Left ventricle myocardium inferior (tissue), 1 donor: ENCODE measurements at regions not wholly inside any gene's neighbourhood (a gene's known extent, or its start where the extent isn't known, plus 50 kb on each side); places are given as distances from the start of the nearest gene placed in this dataset.

Experiments used
- DNase-seq: peaks from one replicate; pipeline ENCODE4 v3.0.0-alpha.2; 2020
- H3K27ac ChIP-seq: fragments of 200-600 bp; replicated peaks from 2 replicates; pipeline ENCODE4 v1.8.0; 2021
- H3K27me3 ChIP-seq: fragments of 200-600 bp; 2 replicates; pipeline ENCODE4 v1.8.0; 2021; ENCODE audit warnings: low read depth
- H3K36me3 ChIP-seq: fragments of 200-600 bp; 2 replicates; pipeline ENCODE4 v1.8.0; 2021
- H3K4me1 ChIP-seq: fragments of 200-600 bp; 2 replicates; pipeline ENCODE4 v1.8.0; 2021
- H3K4me3 ChIP-seq: fragments of 200-600 bp; 2 replicates; pipeline ENCODE4 v1.8.0; 2021; ENCODE audit warnings: mild to moderate bottlenecking, moderate library complexity
- H3K9me3 ChIP-seq: fragments of 200-600 bp; replicated peaks from 2 replicates; pipeline ENCODE4 v1.8.0; 2021
- CTCF ChIP-seq: fragments of 200-600 bp; IDR thresholded peaks from 2 replicates; pipeline ENCODE4 v1.8.0; 2021; ENCODE audit warnings: antibody characterized with exemption, mild to moderate bottlenecking, borderline replicate concordance
- intact Hi-C: fragments of 100-400 bp; cut with micrococcal nuclease; formaldehyde crosslinking; loops from one replicate; pipeline ENCODE4 v1.11.0; 2022
- donor health status: DM: no; HTN: yes; CAD: no; lungs with severe emphysema.

- H3K4me3 ChIP-seq: no peak overlapping the region
- H3K9me3 ChIP-seq: no peaks in the 10 kb centered on the region
- no peak for TF ChIP-seq CTCF
- no peaks in the 10 kb centered on the region for H3K36me3 ChIP-seq
- peaks cover 18% of the 10 kb centered on the region for H3K4me1 ChIP-seq
- no peak for DNase-seq
- H3K27ac ChIP-seq: no peak overlapping the region
- intact Hi-C loops: no loop called here
- H3K27me3 ChIP-seq: no peaks in the 10 kb centered on the region
Measured at GRCh38 chr4:149296503-149296902, 519.1 kb downstream of the IQCM start.

GRCh38 chr4:149296084-149296483 is 519.6 kb downstream of the IQCM start:
- no peak for TF ChIP-seq CTCF
- H3K9me3 ChIP-seq: no peaks in the 10 kb centered on the region
- intact Hi-C loops: no loop called here
- H3K36me3 ChIP-seq: no peaks in the 10 kb centered on the region
- DNase-seq: no peak
- no peak overlapping the region for H3K4me3 ChIP-seq
- H3K27me3 ChIP-seq: no peaks in the 10 kb centered on the region
- H3K27ac ChIP-seq: no peak overlapping the region
- H3K4me1 ChIP-seq: peaks cover 22% of the 10 kb centered on the region

GRCh38 chr4:149294601-149295000 is 521.0 kb downstream of the IQCM start:
- peaks cover 4% of the 10 kb centered on the region for H3K9me3 ChIP-seq
- H3K4me1 ChIP-seq: peaks cover 23% of the 10 kb centered on the region
- no peak for TF ChIP-seq CTCF
- no peak for DNase-seq
- no peaks in the 10 kb centered on the region for H3K27me3 ChIP-seq
- intact Hi-C loops: no loop called here
- H3K27ac ChIP-seq: peak overlapping the region; percentile 44
- H3K4me3 ChIP-seq: no peak overlapping the region
- H3K36me3 ChIP-seq: no peaks in the 10 kb centered on the region

- no peak for TF ChIP-seq CTCF
- no peaks in the 10 kb centered on the region for H3K36me3 ChIP-seq
- no peak for DNase-seq
- H3K4me3 ChIP-seq: no peak overlapping the region
- peaks cover 23% of the 10 kb centered on the region for H3K4me1 ChIP-seq
- H3K27ac ChIP-seq: peak overlapping the region; percentile 44
- no peaks in the 10 kb centered on the region for H3K27me3 ChIP-seq
- intact Hi-C loops: no loop called here
- H3K9me3 ChIP-seq: peaks cover 19% of the 10 kb centered on the region
Measured at GRCh38 chr4:149293046-149293649, 522.5 kb downstream of the IQCM start.

GRCh38 chr4:149292425-149293007 is 523.1 kb downstream of the IQCM start:
- peak overlapping the region; percentile 44 for H3K27ac ChIP-seq
- DNase-seq: peak; percentile 29

More at GRCh38 chr4:149292425-149293007, 523.1 kb downstream of the IQCM start:
- no peak for TF ChIP-seq CTCF
- intact Hi-C loops: no loop called here
- H3K36me3 ChIP-seq: no peaks in the 10 kb centered on the region
- H3K9me3 ChIP-seq: peaks cover 25% of the 10 kb centered on the region
- no peaks in the 10 kb centered on the region for H3K27me3 ChIP-seq
- peaks cover 23% of the 10 kb centered on the region for H3K4me1 ChIP-seq
- no peak overlapping the region for H3K4me3 ChIP-seq
